OCI-LY7 (cell line): ENCODE measurements at regions not wholly inside any gene's neighbourhood (a gene's known extent, or its start where the extent isn't known, plus 50 kb on each side); places are given as distances from the start of the nearest gene placed in this dataset.

ENCODE experiments used
- BruUV-seq: library from RNA; stranded (reverse); fragments of 400-500 nt; replicated peaks from 2 replicates; lab custom pipeline; 2021; lab: Mats Ljungman, UMichigan
- CTCF ChIA-PET: fragments of 300-600 bp; sonication (Branson Sonifier 250); formaldehyde crosslinking; loops from one replicate; lab custom pipeline; 2022; ENCODE audit warnings: antibody characterized with exemption; ENCODE audit not compliant: unreplicated experiment; lab: Charles Lee
- POLR2A ChIA-PET: fragments of 300-600 bp; sonication (Branson Sonifier 250); formaldehyde crosslinking; loops from one replicate; lab custom pipeline; 2022; ENCODE audit warnings: antibody characterized with exemption; lab: Charles Lee
- DNase-seq: peaks from one replicate; pipeline ENCODE4 v3.0.0-alpha.2; 2015; ENCODE audit warnings: low spot score
- H2AFZ ChIP-seq: fragments of 200-600 bp; sonication (generic), shearing (Covaris generic); 2 replicates; pipeline ENCODE4 v1.6.1; 2014; ENCODE audit warnings: mild to moderate bottlenecking, antibody characterized with exemption, low read length, moderate library complexity
- H3K27ac ChIP-seq: fragments of 200-600 bp; sonication (generic); 2 replicates; pipeline ENCODE4 v1.5.1; 2014; ENCODE audit warnings: mixed run types, low read depth, mild to moderate bottlenecking, moderate library complexity, low read length, inconsistent platforms; ENCODE audit not compliant: poor library complexity, severe bottlenecking
- H3K36me3 ChIP-seq: fragments of 200-600 bp; sonication (generic); 2 replicates; pipeline ENCODE4 v1.6.1; 2014; ENCODE audit warnings: mild to moderate bottlenecking, antibody characterized with exemption, low read length, moderate library complexity, mixed read lengths; ENCODE audit not compliant: insufficient read depth
- H3K4me1 ChIP-seq: fragments of 200-600 bp; sonication (generic); 2 replicates; pipeline ENCODE4 v1.5.1; 2014; ENCODE audit warnings: mild to moderate bottlenecking, low read length; ENCODE audit not compliant: insufficient read depth, poor library complexity, severe bottlenecking
- H3K4me2 ChIP-seq: fragments of 200-600 bp; sonication (generic); 2 replicates; pipeline ENCODE4 v1.6.1; 2014; ENCODE audit warnings: mild to moderate bottlenecking, low read length
- H3K4me3 ChIP-seq: fragments of 200-600 bp; sonication (generic); 2 replicates; pipeline ENCODE4 v1.5.1; 2014; ENCODE audit warnings: mild to moderate bottlenecking, low read depth, low read length; ENCODE audit not compliant: poor library complexity, severe bottlenecking
- H3K79me2 ChIP-seq: fragments of 200-600 bp; sonication (generic); 2 replicates; pipeline ENCODE4 v1.6.1; 2016; ENCODE audit warnings: low read depth, mild to moderate bottlenecking, low read length, moderate library complexity, mixed read lengths; ENCODE audit not compliant: insufficient read depth
- H3K9me2 ChIP-seq: fragments of 200-600 bp; sonication (generic); 2 replicates; pipeline ENCODE4 v1.6.1; 2016; ENCODE audit warnings: mild to moderate bottlenecking, low read length, mixed read lengths; ENCODE audit not compliant: insufficient read depth
- H3K9me3 ChIP-seq: fragments of 200-600 bp; sonication (generic); 2 replicates; pipeline ENCODE4 v1.6.1; 2014; ENCODE audit warnings: mild to moderate bottlenecking, mixed run types, low read length, mixed read lengths
- H4K20me1 ChIP-seq: fragments of 200-600 bp; sonication (generic); 2 replicates; pipeline ENCODE4 v1.6.1; 2014; ENCODE audit warnings: mild to moderate bottlenecking, antibody characterized with exemption, low read length, moderate library complexity, mixed read lengths; ENCODE audit not compliant: insufficient read depth
- CTCF ChIP-seq: fragments of 200-600 bp; sonication (generic); conservative IDR thresholded peaks from 2 replicates; pipeline ENCODE4 v1.5.1; 2014; ENCODE audit warnings: mild to moderate bottlenecking, antibody characterized with exemption, low read length, moderate library complexity, mixed read lengths
- EZH2phosphoT487 ChIP-seq: fragments of 200-600 bp; sonication (generic); IDR thresholded peaks from 2 replicates; pipeline ENCODE4 v1.6.1; 2018; ENCODE audit warnings: low read depth, borderline replicate concordance, mild to moderate bottlenecking, mixed run types, antibody characterized with exemption, low read length, moderate library complexity, mixed read lengths
- intact Hi-C: fragments of 100-400 bp; cut with micrococcal nuclease; formaldehyde crosslinking; loops from one replicate; pipeline ENCODE4 v1.10.0; 2022; ENCODE audit not compliant: unreplicated experiment

GRCh38 chr9:30160570-30160969 lies 2223.9 kb upstream of the ACO1 start:
- H3K4me2 ChIP-seq: no peak overlapping the region
- ChIA-PET POLR2A (no interaction called here), CTCF (no interaction called here)
- no peaks in the 10 kb centered on the region for H3K4me1 ChIP-seq
- H3K9me3 ChIP-seq: no peaks in the 10 kb centered on the region
- no peak for TF ChIP-seq CTCF
- TF ChIP-seq EZH2phosphoT487: no peak
- no peak overlapping the region for H3K27ac ChIP-seq
- no peak overlapping the region for H2AFZ ChIP-seq
- no peak overlapping the region for H3K4me3 ChIP-seq
- no TSS peak for BruUV-seq
- no peaks in the 10 kb centered on the region for H4K20me1 ChIP-seq
- DNase-seq: no peak
- no peaks in the 10 kb centered on the region for H3K9me2 ChIP-seq
- no peaks in the 10 kb centered on the region for H3K79me2 ChIP-seq
- intact Hi-C loops: no loop called here
- no peaks in the 10 kb centered on the region for H3K36me3 ChIP-seq

GRCh38 chr9:30172206-30172605 lies 2212.2 kb upstream of the ACO1 start:
- TF ChIP-seq CTCF (no peak), EZH2phosphoT487 (no peak)

GRCh38 chr9:30178610-30179009 lies 2205.8 kb upstream of the ACO1 start:
- H3K4me1 ChIP-seq: no peaks in the 10 kb centered on the region
- BruUV-seq: no TSS peak
- intact Hi-C loops: no loop called here
- H3K27ac ChIP-seq: no peak overlapping the region
- no peaks in the 10 kb centered on the region for H3K36me3 ChIP-seq
- ChIA-PET CTCF (no interaction called here), POLR2A (no interaction called here)
- H3K4me2 ChIP-seq: no peak overlapping the region
- H3K79me2 ChIP-seq: no peaks in the 10 kb centered on the region
- H2AFZ ChIP-seq: no peak overlapping the region
- H3K9me2 ChIP-seq: no peaks in the 10 kb centered on the region
- no peaks in the 10 kb centered on the region for H3K9me3 ChIP-seq
- H3K4me3 ChIP-seq: no peak overlapping the region
- no peaks in the 10 kb centered on the region for H4K20me1 ChIP-seq
- TF ChIP-seq EZH2phosphoT487 (no peak), CTCF (no peak)
- no peak for DNase-seq

More at GRCh38 chr9:30172206-30172605, 2212.2 kb upstream of the ACO1 start:
- Histone ChIP-seq H2AFZ (no peak overlapping the region), H3K4me2 (no peak overlapping the region), H3K36me3 (no peaks in the 10 kb centered on the region), H3K79me2 (no peaks in the 10 kb centered on the region), H3K9me3 (peaks cover 7% of the 10 kb centered on the region; the same call in 1 of the 2 replicates), H3K27ac (no peak overlapping the region), H3K4me3 (no peak overlapping the region), H3K4me1 (no peaks in the 10 kb centered on the region), H4K20me1 (no peaks in the 10 kb centered on the region), H3K9me2 (no peaks in the 10 kb centered on the region)
- no TSS peak for BruUV-seq
- DNase-seq: no peak
- ChIA-PET POLR2A (interaction anchor here (0.6 kb wide), 1 partner anchor 15 kb away, joined by 7 read pairs; no protein-coding TSS in a partner anchor), CTCF (no interaction called here)
- intact Hi-C loops: no loop called here
